ENCODE measurements at regions not wholly inside any gene's neighbourhood (a gene's known extent, or its start where the extent isn't known, plus 50 kb on each side); places are given as distances from the start of the nearest gene placed in this dataset.

GRCh38 chr10:62746951-62747729 is 57.4 kb upstream of the ADO start:
- Histone ChIP-seq H3K4me1 (ENCODE audit: control insufficient read depth, extremely low read depth, insufficient read depth, low read length) (no peaks in the 10 kb centered on the region), H3K4me2 (ENCODE audit: insufficient read depth, low read length) (no peak overlapping the region), H3K79me2 (ENCODE audit: control insufficient read depth, insufficient read depth, low read length) (no peaks in the 10 kb centered on the region), H2AFZ (ENCODE audit: low read depth, low read length) (no peak overlapping the region), H3K9me3 (replicated peaks; ENCODE audit: control insufficient read depth, insufficient read depth, low read length) (no peaks in the 10 kb centered on the region), H4K20me1 (replicated peaks; ENCODE audit: control insufficient read depth, extremely low read depth, insufficient read depth, low read length) (no peaks in the 10 kb centered on the region), H3K9me1 (replicated peaks; ENCODE audit: control insufficient read depth, extremely low read depth, insufficient read depth, low read length) (no peaks in the 10 kb centered on the region), H3K27ac (ENCODE audit: insufficient read depth, low read depth, low read length) (no peak overlapping the region), H3K36me3 (ENCODE audit: control insufficient read depth in 2 of 2, extremely low read depth in 1 of 2, insufficient read depth in 2 of 2, low read length in 2 of 2) (no peaks in the 10 kb centered on the region), H3K4me3 (replicated peaks in 1 of 3; ENCODE audit: insufficient read depth in 1 of 3, low read depth in 1 of 3, low read length in 3 of 3) (no peak overlapping the region), H3K9ac (replicated peaks; ENCODE audit: extremely low read depth, insufficient read depth, low read length) (no peak overlapping the region), H3K27me3 (ENCODE audit: control insufficient read depth in 2 of 2, insufficient read depth in 2 of 2, low read length in 2 of 2) (peaks cover 0 to 5% of the 10 kb centered on the region in 2 experiments)
- TF ChIP-seq EZH2 (IDR thresholded peaks at IDR 0.05; ENCODE audit: borderline replicate concordance, low read depth, low read length, severe bottlenecking), result no peak
- TF ChIP-seq MYC (IDR thresholded peaks at IDR 0.05; ENCODE audit: low read depth, low read length), result no peak
- TF ChIP-seq, protein P1, sequence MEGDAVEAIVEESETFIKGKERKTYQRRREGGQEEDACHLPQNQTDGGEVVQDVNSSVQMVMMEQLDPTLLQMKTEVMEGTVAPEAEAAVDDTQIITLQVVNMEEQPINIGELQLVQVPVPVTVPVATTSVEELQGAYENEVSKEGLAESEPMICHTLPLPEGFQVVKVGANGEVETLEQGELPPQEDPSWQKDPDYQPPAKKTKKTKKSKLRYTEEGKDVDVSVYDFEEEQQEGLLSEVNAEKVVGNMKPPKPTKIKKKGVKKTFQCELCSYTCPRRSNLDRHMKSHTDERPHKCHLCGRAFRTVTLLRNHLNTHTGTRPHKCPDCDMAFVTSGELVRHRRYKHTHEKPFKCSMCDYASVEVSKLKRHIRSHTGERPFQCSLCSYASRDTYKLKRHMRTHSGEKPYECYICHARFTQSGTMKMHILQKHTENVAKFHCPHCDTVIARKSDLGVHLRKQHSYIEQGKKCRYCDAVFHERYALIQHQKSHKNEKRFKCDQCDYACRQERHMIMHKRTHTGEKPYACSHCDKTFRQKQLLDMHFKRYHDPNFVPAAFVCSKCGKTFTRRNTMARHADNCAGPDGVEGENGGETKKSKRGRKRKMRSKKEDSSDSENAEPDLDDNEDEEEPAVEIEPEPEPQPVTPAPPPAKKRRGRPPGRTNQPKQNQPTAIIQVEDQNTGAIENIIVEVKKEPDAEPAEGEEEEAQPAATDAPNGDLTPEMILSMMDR (IDR thresholded peaks at IDR 0.05; ENCODE audit: extremely low read depth in 1 of 2, insufficient read depth in 1 of 2, low read depth in 1 of 2, low read length in 2 of 2), result no peak
- TF ChIP-seq POLR2AphosphoS5 (IDR thresholded peaks at IDR 0.05; ENCODE audit: insufficient read depth, low read depth, low read length), result no peak
- TF ChIP-seq POLR2A (IDR thresholded peaks at IDR 0.05; ENCODE audit: low read depth, low read length), result no peak
- no peak for TF ChIP-seq FOS (IDR thresholded peaks at IDR 0.05; ENCODE audit: borderline replicate concordance, insufficient read depth, low read length)
- TF ChIP-seq GATA2 (IDR thresholded peaks at IDR 0.05; ENCODE audit: insufficient read depth, insufficient read length, low read depth, low read length), result no peak
- TF ChIP-seq, protein P2, sequence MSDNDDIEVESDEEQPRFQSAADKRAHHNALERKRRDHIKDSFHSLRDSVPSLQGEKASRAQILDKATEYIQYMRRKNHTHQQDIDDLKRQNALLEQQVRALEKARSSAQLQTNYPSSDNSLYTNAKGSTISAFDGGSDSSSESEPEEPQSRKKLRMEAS (IDR thresholded peaks at IDR 0.05; ENCODE audit: insufficient read depth, insufficient read length), result no peak
- ChIA-PET CTCF (no interaction called here), POLR2A (no interaction called here)
- DNase-seq (ENCODE audit: low read depth, low spot score) (no peak), FAIRE-seq (no peak)
- dilution Hi-C loops (cut with MboI; ENCODE audit: extremely low pct_ligation_motif_present, low sequenced_read_pairs) (no loop called here), intact Hi-C loops (cut with micrococcal nuclease) (no loop called here)
- no TSS peak for BruUV-seq (replicated peaks)
